Mammary epithelial cell (primary cell): ENCODE measurements at regions not wholly inside any gene's neighbourhood (a gene's known extent, or its start where the extent isn't known, plus 50 kb on each side); places are given as distances from the start of the nearest gene placed in this dataset.

Experiments
- CTCF ChIP-seq, 2 donors: IDR thresholded peaks in 1 of 2; conservative IDR thresholded peaks in 1 of 2; 2 replicates each; pipeline ENCODE4 v1.5.1; 2011 to 2012; ENCODE audit warnings: inconsistent platforms in 2 of 2, low read length in 2 of 2, mild to moderate bottlenecking in 2 of 2, control low read depth in 1 of 2, low read depth in 1 of 2; ENCODE audit not compliant: insufficient read depth in 1 of 2; ENCODE audit errors: extremely low read depth in 1 of 2
- EZH2 ChIP-seq: IDR thresholded peaks from 2 replicates; pipeline ENCODE4 v1.6.1; 2012; ENCODE audit warnings: low read length, inconsistent platforms, borderline replicate concordance

- no peak for TF ChIP-seq EZH2
- TF ChIP-seq CTCF (conservative IDR thresholded peaks at IDR 0.05 in 1 of 2, IDR thresholded peaks at IDR 0.05 in 1 of 2; ENCODE audit: extremely low read depth in 1 of 2, insufficient read depth in 1 of 2, low read depth in 1 of 2, low read length in 2 of 2): no peak
Observed at GRCh38 chr7:31260851-31261250, 79.7 kb downstream of the NEUROD6 start.
